ENCODE measurements at regions not wholly inside any gene's neighbourhood (a gene's known extent, or its start where the extent isn't known, plus 50 kb on each side); places are given as distances from the start of the nearest gene placed in this dataset.
A peak's percentile ranks its signal among the peaks of the same experiment; 100 is the strongest.
"Not testable (repeated sequence)": the region's sequence is repeated elsewhere in the genome, so short reads cannot be mapped to it uniquely, and the experiment has no call there.

DNA sequence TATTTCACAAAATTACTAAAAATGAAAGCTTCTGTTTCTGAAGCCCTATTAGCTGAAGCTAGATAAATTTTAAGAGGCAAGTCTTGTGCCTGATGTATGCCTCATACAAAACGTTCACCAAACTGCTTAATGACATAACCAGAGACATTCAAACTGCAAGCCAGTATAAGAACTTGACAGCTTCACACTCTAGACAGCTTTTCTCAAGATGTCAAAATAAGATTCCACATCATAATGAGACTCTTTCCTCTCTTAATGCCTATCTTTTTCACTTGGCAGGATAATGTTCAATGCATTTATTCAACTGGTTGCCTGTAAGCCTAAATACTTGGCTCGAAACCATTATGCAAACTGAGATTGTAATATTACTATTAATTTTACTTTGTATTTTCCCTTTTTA, 424.0 kb downstream of the LTN1 start:
- Histone ChIP-seq H3K27me3 (ENCODE audit: insufficient read depth, low read length) (no peaks in the 10 kb centered on the region), H3K4me3 (ENCODE audit: low read depth, low read length) (no peak overlapping the region), H3K79me2 (ENCODE audit: control insufficient read depth, insufficient read depth, low read length, unreplicated experiment) (no peaks in the 10 kb centered on the region), H3K4me1 (ENCODE audit: control insufficient read depth, insufficient read depth, low read length, unreplicated experiment) (peaks cover 5% of the 10 kb centered on the region), H3K27ac (ENCODE audit: low read depth, low read length) (no peak overlapping the region), H2AFZ (ENCODE audit: low read length, unreplicated experiment) (peak overlapping the region; percentile 51), H3K36me3 (ENCODE audit: insufficient read depth, low read length) (no peaks in the 10 kb centered on the region)

DNA sequence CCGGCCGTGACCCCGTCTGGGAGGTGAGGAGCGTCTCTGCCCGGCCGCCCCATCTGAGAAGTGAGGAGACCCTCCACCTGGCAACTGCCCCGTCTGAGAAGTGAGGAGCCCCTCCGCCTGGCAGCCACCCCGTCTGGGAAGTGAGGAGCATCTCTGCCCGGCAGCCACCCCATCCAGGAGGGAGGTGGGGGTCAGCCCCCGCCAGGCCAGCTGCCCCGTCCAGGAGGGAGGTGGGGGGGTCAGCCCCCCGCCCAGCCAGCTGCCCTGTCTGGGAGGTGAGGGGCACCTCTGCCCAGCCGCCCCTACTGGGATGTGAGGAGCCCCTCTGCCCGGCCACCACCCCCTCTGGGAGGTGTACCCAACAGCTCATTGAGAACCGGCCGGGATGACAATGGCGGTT, 428.7 kb downstream of the LTN1 start:
- not testable (repeated sequence) for H3K27me3 ChIP-seq (ENCODE audit: insufficient read depth, low read length)

DNA sequence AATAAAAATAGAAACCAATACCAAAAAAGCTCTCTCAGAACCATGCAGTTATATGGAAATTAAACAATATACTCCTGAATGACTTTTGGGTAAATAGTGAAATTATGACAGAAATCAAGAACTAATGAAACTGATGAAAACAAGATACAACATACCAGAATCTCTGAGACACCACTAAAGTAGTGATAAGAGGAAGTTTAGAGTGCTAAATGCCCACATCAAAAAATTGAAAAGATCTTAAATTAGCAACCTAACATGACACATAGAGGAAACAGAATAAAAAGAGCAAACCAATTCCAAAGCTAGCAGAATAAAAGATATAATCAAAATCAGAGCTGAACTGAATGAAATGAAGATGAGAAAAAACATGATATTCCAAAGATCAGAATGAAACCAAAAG, 430.9 kb downstream of the LTN1 start:
- Histone ChIP-seq H3K79me2 (ENCODE audit: control insufficient read depth, insufficient read depth, low read length, unreplicated experiment) (no peaks in the 10 kb centered on the region), H3K4me3 (ENCODE audit: low read depth, low read length) (no peak overlapping the region), H3K27me3 (ENCODE audit: insufficient read depth, low read length) (no peaks in the 10 kb centered on the region), H2AFZ (ENCODE audit: low read length, unreplicated experiment) (no peak overlapping the region), H3K4me1 (ENCODE audit: control insufficient read depth, insufficient read depth, low read length, unreplicated experiment) (no peaks in the 10 kb centered on the region), H3K36me3 (ENCODE audit: insufficient read depth, low read length) (no peaks in the 10 kb centered on the region), H3K27ac (ENCODE audit: low read depth, low read length) (no peak overlapping the region)

More for the DNA sequence above, 428.7 kb downstream of the LTN1 start:
- not testable (repeated sequence) for H3K79me2 ChIP-seq (ENCODE audit: control insufficient read depth, insufficient read depth, low read length, unreplicated experiment); H3K27ac ChIP-seq (ENCODE audit: low read depth, low read length); H2AFZ ChIP-seq (ENCODE audit: low read length, unreplicated experiment); H3K4me1 ChIP-seq (ENCODE audit: control insufficient read depth, insufficient read depth, low read length, unreplicated experiment); H3K36me3 ChIP-seq (ENCODE audit: insufficient read depth, low read length); H3K4me3 ChIP-seq (ENCODE audit: low read depth, low read length)

DNA sequence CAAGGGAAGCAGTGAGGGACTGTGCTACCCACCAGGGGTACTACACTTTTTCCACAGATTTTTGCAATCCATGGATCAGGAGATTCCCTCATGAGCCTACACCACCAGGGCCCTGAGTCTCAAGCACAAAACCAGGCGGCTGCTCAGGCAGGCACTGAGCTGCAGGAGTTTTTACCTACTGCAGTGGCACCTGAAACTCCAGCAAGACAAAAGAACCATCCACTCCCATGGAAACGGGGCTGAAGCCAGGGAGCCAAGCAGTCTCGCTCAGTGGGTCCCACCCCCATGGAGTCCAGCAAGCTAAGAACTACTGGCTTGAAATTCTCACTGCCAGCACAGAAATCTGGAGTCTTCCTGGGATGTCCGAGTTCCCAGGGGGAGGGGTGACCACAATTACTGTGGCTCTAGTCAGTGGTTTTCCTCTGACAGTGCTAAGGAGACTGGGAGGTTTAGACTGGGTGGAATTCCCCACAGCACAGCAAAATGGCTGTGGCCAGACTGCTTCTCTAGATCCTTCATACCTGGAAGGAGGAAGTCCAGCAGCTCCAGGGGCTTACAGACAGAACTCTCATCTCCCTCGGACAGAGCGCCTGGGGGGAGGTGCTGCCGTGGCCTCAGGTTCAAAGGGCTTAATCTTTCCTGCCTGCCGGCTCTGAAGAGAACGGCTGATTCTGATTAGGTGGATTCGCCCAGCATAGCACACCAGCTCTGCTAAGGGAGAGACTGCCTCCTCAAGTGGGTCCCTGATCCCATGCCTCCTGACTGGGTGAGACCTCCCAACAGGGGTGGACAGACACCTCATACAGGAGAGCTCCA, 437.8 kb downstream of the LTN1 start:
- no peaks in the 10 kb centered on the region for H3K36me3 ChIP-seq (ENCODE audit: insufficient read depth, low read length)
- H3K27ac ChIP-seq (ENCODE audit: low read depth, low read length) = no peak overlapping the region
- no peak overlapping the region for H2AFZ ChIP-seq (ENCODE audit: low read length, unreplicated experiment)
- no peaks in the 10 kb centered on the region for H3K79me2 ChIP-seq (ENCODE audit: control insufficient read depth, insufficient read depth, low read length, unreplicated experiment)
- no peak overlapping the region for H3K4me3 ChIP-seq (ENCODE audit: low read depth, low read length)
- H3K4me1 ChIP-seq (ENCODE audit: control insufficient read depth, insufficient read depth, low read length, unreplicated experiment) = peaks cover 9% of the 10 kb centered on the region
- no peaks in the 10 kb centered on the region for H3K27me3 ChIP-seq (ENCODE audit: insufficient read depth, low read length)

GRCh38 chr21:28550057-28550825, 442.4 kb downstream of the LTN1 start:
- no peaks in the 10 kb centered on the region for H3K36me3 ChIP-seq (ENCODE audit: insufficient read depth, low read length)
- H3K4me1 ChIP-seq (ENCODE audit: control insufficient read depth, insufficient read depth, low read length, unreplicated experiment) = peaks cover 13% of the 10 kb centered on the region
- no peak overlapping the region for H3K27ac ChIP-seq (ENCODE audit: low read depth, low read length)
- H2AFZ ChIP-seq (ENCODE audit: low read length, unreplicated experiment) = no peak overlapping the region
- H3K4me3 ChIP-seq (ENCODE audit: low read depth, low read length) = no peak overlapping the region
- H3K79me2 ChIP-seq (ENCODE audit: control insufficient read depth, insufficient read depth, low read length, unreplicated experiment) = no peaks in the 10 kb centered on the region
- H3K27me3 ChIP-seq (ENCODE audit: insufficient read depth, low read length) = no peaks in the 10 kb centered on the region

DNA sequence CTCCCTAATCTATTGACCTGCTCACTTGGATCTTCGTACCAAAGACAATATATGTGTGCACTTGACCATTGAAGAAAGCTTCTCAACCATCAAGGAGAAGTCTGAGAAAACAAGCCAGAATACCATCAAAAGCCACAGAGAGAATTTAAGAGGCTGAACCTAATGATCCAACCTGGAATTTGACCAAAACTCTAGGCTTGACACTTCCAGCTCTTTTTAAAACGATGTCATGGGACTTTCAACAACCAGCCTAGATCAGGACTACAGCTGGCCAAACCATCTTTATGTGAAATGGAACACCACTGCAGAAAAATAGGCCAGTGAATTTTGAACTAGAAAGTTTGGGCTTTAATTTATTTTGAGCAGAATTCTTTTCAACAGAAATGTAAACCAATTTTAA, 444.4 kb downstream of the LTN1 start:
- Histone ChIP-seq H3K4me1 (ENCODE audit: control insufficient read depth, insufficient read depth, low read length, unreplicated experiment) (peaks cover 13% of the 10 kb centered on the region), H2AFZ (ENCODE audit: low read length, unreplicated experiment) (no peak overlapping the region), H3K79me2 (ENCODE audit: control insufficient read depth, insufficient read depth, low read length, unreplicated experiment) (no peaks in the 10 kb centered on the region), H3K36me3 (ENCODE audit: insufficient read depth, low read length) (no peaks in the 10 kb centered on the region), H3K27me3 (ENCODE audit: insufficient read depth, low read length) (no peaks in the 10 kb centered on the region), H3K4me3 (ENCODE audit: low read depth, low read length) (no peak overlapping the region), H3K27ac (ENCODE audit: low read depth, low read length) (no peak overlapping the region)

- Histone ChIP-seq H3K27me3 (ENCODE audit: insufficient read depth, low read length) (no peaks in the 10 kb centered on the region), H3K79me2 (ENCODE audit: control insufficient read depth, insufficient read depth, low read length, unreplicated experiment) (no peaks in the 10 kb centered on the region), H3K27ac (ENCODE audit: low read depth, low read length) (no peak overlapping the region), H3K36me3 (ENCODE audit: insufficient read depth, low read length) (no peaks in the 10 kb centered on the region), H2AFZ (ENCODE audit: low read length, unreplicated experiment) (no peak overlapping the region), H3K4me3 (ENCODE audit: low read depth, low read length) (no peak overlapping the region), H3K4me1 (ENCODE audit: control insufficient read depth, insufficient read depth, low read length, unreplicated experiment) (peaks cover 14% of the 10 kb centered on the region)
Observed at GRCh38 chr21:28547766-28548165, 444.9 kb downstream of the LTN1 start.

DNA sequence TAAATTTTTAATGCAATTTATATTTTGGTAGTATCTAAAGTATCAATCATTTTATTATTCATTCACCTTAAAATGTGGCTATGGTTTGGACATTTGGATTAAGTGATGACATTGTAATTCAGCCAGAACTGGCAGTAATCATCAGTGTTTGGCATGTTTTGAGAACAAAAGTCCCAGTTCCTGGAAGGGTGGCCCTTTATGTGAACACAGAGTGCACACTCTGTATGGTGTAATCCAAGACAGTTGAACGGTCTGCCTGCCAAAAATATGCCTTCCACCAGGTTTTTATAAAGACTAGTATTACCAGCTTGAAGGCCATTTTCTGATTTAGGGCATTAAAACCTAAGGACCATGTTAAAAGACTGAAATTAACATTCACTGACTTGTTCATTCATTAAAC, 448.7 kb downstream of the LTN1 start:
- H2AFZ ChIP-seq (ENCODE audit: low read length, unreplicated experiment) = no peak overlapping the region
- H3K4me3 ChIP-seq (ENCODE audit: low read depth, low read length) = no peak overlapping the region
- peaks cover 32% of the 10 kb centered on the region for H3K4me1 ChIP-seq (ENCODE audit: control insufficient read depth, insufficient read depth, low read length, unreplicated experiment)

DNA sequence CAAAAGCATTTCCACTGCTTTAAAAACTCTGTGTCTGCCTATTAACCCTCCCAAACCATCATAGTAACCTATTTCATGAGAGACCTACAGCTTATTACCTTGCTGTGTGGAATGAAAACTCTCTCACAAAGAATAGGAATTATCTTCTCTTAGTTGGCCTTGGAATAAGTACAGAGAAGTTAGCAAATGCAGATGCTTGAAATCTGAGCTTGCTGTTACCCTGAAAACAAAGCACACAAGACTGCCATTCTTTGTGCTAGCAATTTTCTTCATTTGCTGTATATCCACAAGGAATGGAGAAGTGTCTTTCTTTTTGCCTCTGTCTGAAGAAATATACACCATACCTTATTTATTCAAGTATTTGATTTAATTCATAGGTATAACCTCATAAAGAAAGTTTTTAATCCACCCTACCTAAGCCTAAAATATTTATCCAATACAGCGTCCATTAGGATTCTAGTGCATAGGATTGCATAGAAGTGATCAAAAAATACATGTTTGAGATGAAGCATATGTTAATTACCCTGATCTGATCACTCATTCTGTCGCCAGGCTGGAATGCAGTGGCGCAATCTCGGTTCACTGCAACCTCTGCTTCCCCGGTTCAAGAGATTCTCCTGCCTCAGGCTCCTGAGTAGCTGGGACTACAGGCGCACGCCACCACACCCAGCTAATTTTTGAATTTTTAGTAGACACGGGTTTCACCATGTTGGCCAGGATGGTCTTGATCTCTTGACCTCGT, 451.1 kb downstream of the LTN1 start:
- H3K36me3 ChIP-seq (ENCODE audit: insufficient read depth, low read length) = no peaks in the 10 kb centered on the region
- no peaks in the 10 kb centered on the region for H3K27me3 ChIP-seq (ENCODE audit: insufficient read depth, low read length)
- peak overlapping the region; percentile 100 for H3K27ac ChIP-seq (ENCODE audit: low read depth, low read length)
- no peak overlapping the region; the same call in 1 of the 2 replicates for H3K4me3 ChIP-seq (ENCODE audit: low read depth, low read length)
- no peaks in the 10 kb centered on the region for H3K79me2 ChIP-seq (ENCODE audit: control insufficient read depth, insufficient read depth, low read length, unreplicated experiment)
- H3K4me1 ChIP-seq (ENCODE audit: control insufficient read depth, insufficient read depth, low read length, unreplicated experiment) = peaks cover 52% of the 10 kb centered on the region
- H2AFZ ChIP-seq (ENCODE audit: low read length, unreplicated experiment) = no peak overlapping the region

More for the DNA sequence above, 448.7 kb downstream of the LTN1 start:
- Histone ChIP-seq H3K79me2 (ENCODE audit: control insufficient read depth, insufficient read depth, low read length, unreplicated experiment) (no peaks in the 10 kb centered on the region), H3K27ac (ENCODE audit: low read depth, low read length) (no peak overlapping the region), H3K27me3 (ENCODE audit: insufficient read depth, low read length) (no peaks in the 10 kb centered on the region), H3K36me3 (ENCODE audit: insufficient read depth, low read length) (no peaks in the 10 kb centered on the region)

DNA sequence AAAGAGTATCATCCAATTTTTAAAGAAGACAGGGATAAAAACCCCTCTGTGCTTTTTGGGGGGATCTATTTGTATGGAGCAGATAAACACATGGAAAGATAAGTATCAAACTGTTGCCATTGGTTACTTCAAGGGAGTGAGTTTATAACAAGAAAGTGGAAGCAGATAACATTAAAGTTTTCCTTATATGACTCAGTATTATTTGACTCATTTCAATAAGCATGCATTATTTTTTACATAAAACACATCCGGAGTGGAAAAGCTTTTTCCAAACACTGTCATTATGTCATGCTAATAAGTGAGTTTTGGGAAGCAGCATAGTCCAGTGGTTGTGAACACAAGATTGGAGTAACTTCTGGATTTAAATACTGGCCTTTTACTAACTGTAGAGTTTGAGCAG, 452.2 kb downstream of the LTN1 start:
- Histone ChIP-seq H3K4me1 (ENCODE audit: control insufficient read depth, insufficient read depth, low read length, unreplicated experiment) (peaks cover 54% of the 10 kb centered on the region), H2AFZ (ENCODE audit: low read length, unreplicated experiment) (no peak overlapping the region), H3K27me3 (ENCODE audit: insufficient read depth, low read length) (no peaks in the 10 kb centered on the region), H3K4me3 (ENCODE audit: low read depth, low read length) (peak overlapping the region; percentile 38; the same call in 1 of the 2 replicates), H3K27ac (ENCODE audit: low read depth, low read length) (peak overlapping the region; percentile 100), H3K79me2 (ENCODE audit: control insufficient read depth, insufficient read depth, low read length, unreplicated experiment) (no peaks in the 10 kb centered on the region), H3K36me3 (ENCODE audit: insufficient read depth, low read length) (no peaks in the 10 kb centered on the region)
